SK-N-SH treated with all-trans-retinoic acid at 6 μM for 48 hours (cell line): ENCODE measurements at regions not wholly inside any gene's neighbourhood (a gene's known extent, or its start where the extent isn't known, plus 50 kb on each side); places are given as distances from the start of the nearest gene placed in this dataset.

Source experiments
- ATAC-seq: fragments of 200-7000 bp; cut with Tn5 transposase; 3 replicates; pipeline ENCODE4 v1.9.1; 2020; ENCODE audit warnings: mild to moderate bottlenecking, moderate library complexity
- ARNTL ChIP-seq: fragments of 450-650 bp; formaldehyde crosslinking; IDR thresholded peaks from 2 replicates; pipeline ENCODE4 v1.5.0; 2020; ENCODE audit warnings: low read depth, mild to moderate bottlenecking, moderate library complexity, borderline replicate concordance
- BACH2 ChIP-seq: fragments of 250-450 bp; sonication (Bioruptor Pico); IDR thresholded peaks from 2 replicates; pipeline ENCODE4 v1.9.0; 2021; ENCODE audit warnings: mild to moderate bottlenecking, borderline replicate concordance
- CSRNP3 ChIP-seq: fragments of 250-450 bp; sonication (Bioruptor Pico); IDR thresholded peaks from 2 replicates; pipeline ENCODE4 v1.5.1; 2021; ENCODE audit warnings: mild to moderate bottlenecking, moderate library complexity
- ISL1 ChIP-seq: fragments of 250-450 bp; sonication (Bioruptor Pico); IDR thresholded peaks from 2 replicates; pipeline ENCODE4 v2.1.2; 2022; ENCODE audit warnings: mild to moderate bottlenecking, moderate library complexity
- OSR1 ChIP-seq: fragments of 250-450 bp; sonication (Bioruptor Pico); IDR thresholded peaks from 2 replicates; pipeline ENCODE4 v1.8.0; 2022; ENCODE audit warnings: moderate library complexity, mild to moderate bottlenecking, inconsistent platforms
- PATZ1 ChIP-seq: fragments of 250-450 bp; sonication (Bioruptor Pico); IDR thresholded peaks from 2 replicates; pipeline ENCODE4 v1.8.0; 2020; ENCODE audit warnings: mild to moderate bottlenecking, moderate library complexity, borderline replicate concordance
- POU6F1 ChIP-seq: fragments of 250-450 bp; sonication (Bioruptor Pico); IDR thresholded peaks from 2 replicates; pipeline ENCODE4 v1.8.0; 2021; ENCODE audit warnings: low read depth, mild to moderate bottlenecking, moderate library complexity, borderline replicate concordance
- PPARA ChIP-seq: fragments of 250-450 bp; sonication (Bioruptor Pico); IDR thresholded peaks from 2 replicates; pipeline ENCODE4 v1.5.0; 2020; ENCODE audit warnings: mild to moderate bottlenecking, borderline replicate concordance
- RARB ChIP-seq: fragments of 250-450 bp; sonication (Bioruptor Pico); IDR thresholded peaks from 2 replicates; pipeline ENCODE4 v1.8.0; 2021; ENCODE audit warnings: mild to moderate bottlenecking, moderate library complexity
- SNAI2 ChIP-seq: fragments of 250-450 bp; sonication (Bioruptor Pico); IDR thresholded peaks from 2 replicates; pipeline ENCODE4 v1.5.0; 2020; ENCODE audit warnings: mild to moderate bottlenecking, moderate library complexity
- TCF4 ChIP-seq: fragments of 250-450 bp; sonication (Bioruptor Pico); IDR thresholded peaks from 2 replicates; pipeline ENCODE4 v1.8.0; 2021; ENCODE audit warnings: mild to moderate bottlenecking, moderate library complexity, borderline replicate concordance
- TOX ChIP-seq: fragments of 250-450 bp; sonication (Bioruptor Pico); IDR thresholded peaks from 2 replicates; pipeline ENCODE4 v1.8.0; 2021; ENCODE audit warnings: mild to moderate bottlenecking, moderate library complexity, borderline replicate concordance
- TSHZ2 ChIP-seq: fragments of 250-450 bp; sonication (Bioruptor Pico); IDR thresholded peaks from 2 replicates; pipeline ENCODE4 v1.5.0; 2020; ENCODE audit warnings: mild to moderate bottlenecking, moderate library complexity
- ZFP3 ChIP-seq: fragments of 250-450 bp; sonication (Bioruptor Pico); IDR thresholded peaks from 2 replicates; pipeline ENCODE4 v1.5.0; 2020; ENCODE audit warnings: mild to moderate bottlenecking, moderate library complexity
- ZFP30 ChIP-seq: fragments of 450-650 bp; formaldehyde crosslinking; IDR thresholded peaks from 2 replicates; pipeline ENCODE4 v1.5.0; 2022; ENCODE audit warnings: mild to moderate bottlenecking, moderate library complexity
- ZNF8 ChIP-seq: fragments of 450-650 bp; formaldehyde crosslinking; IDR thresholded peaks from 2 replicates; pipeline ENCODE4 v1.5.0; 2020; ENCODE audit warnings: mild to moderate bottlenecking, moderate library complexity

- TF ChIP-seq BACH2 (CRISPR knock-in tag) (no peak), TSHZ2 (CRISPR knock-in tag) (no peak)
- ATAC-seq: no peak
Measured at GRCh38 chr18:38076346-38077070, 510.9 kb upstream of the CELF4 start.

- no peak for ATAC-seq
- TF ChIP-seq ZNF8 (CRISPR knock-in tag): no peak
- TF ChIP-seq ISL1 (CRISPR knock-in tag): no peak
- no peak for TF ChIP-seq RARB (CRISPR knock-in tag)
- TF ChIP-seq ZFP30 (CRISPR knock-in tag): no peak
- TF ChIP-seq, all 23 proteins: peak for 0
Measured at GRCh38 chr18:38074298-38074876, 508.8 kb upstream of the CELF4 start.

- TF ChIP-seq SNAI2 (CRISPR knock-in tag) (no peak), TCF4 (CRISPR knock-in tag) (no peak), OSR1 (CRISPR knock-in tag) (no peak), ZFP30 (CRISPR knock-in tag) (no peak), ARNTL (CRISPR knock-in tag) (no peak), ZFP3 (no peak), POU6F1 (CRISPR knock-in tag) (no peak), BACH2 (CRISPR knock-in tag) (no peak), PPARA (CRISPR knock-in tag) (no peak), RARB (CRISPR knock-in tag) (no peak), TOX (CRISPR knock-in tag) (no peak), PATZ1 (CRISPR knock-in tag) (no peak), TSHZ2 (CRISPR knock-in tag) (no peak), CSRNP3 (CRISPR knock-in tag) (no peak)
- TF ChIP-seq, all 23 proteins: peak for 0
- no peak for ATAC-seq
Measured at GRCh38 chr18:38067821-38068220, 502.2 kb upstream of the CELF4 start.
